Stimulated activated CD8-positive, alpha-beta memory T cell treated with anti-CD3 and anti-CD28 coated beads, Interleukin-7, amount 100 ng/mL, for 4 hours (primary cell): ENCODE measurements at regions not wholly inside any gene's neighbourhood (a gene's known extent, or its start where the extent isn't known, plus 50 kb on each side); places are given as distances from the start of the nearest gene placed in this dataset.
"Not testable (repeated sequence)": the region's sequence is repeated elsewhere in the genome, so short reads cannot be mapped to it uniquely, and the experiment has no call there.

Experiments used
- DNase-seq, 2 donors: peaks; one replicate each; pipeline ENCODE4 v3.0.0-alpha.2; 2020; ENCODE audit warnings: low read depth in 2 of 2

GRCh38 chr21:15614766-15615165, 115.0 kb upstream of the USP25 start:
- no peak for DNase-seq

GRCh38 chr21:15616864-15617574, 112.8 kb upstream of the USP25 start:
- DNase-seq = no peak

- no peak for DNase-seq
These were observed 111.8 kb upstream of the USP25 start for GRCh38 chr21:15617964-15618363.

GRCh38 chr21:15620892-15621291, 108.9 kb upstream of the USP25 start:
- no peak for DNase-seq

- DNase-seq = no peak
These were observed 105.1 kb upstream of the USP25 start for GRCh38 chr21:15624646-15625045.

GRCh38 chr21:15625363-15625762, 104.4 kb upstream of the USP25 start:
- DNase-seq = no peak

GRCh38 chr21:15626031-15626430, 103.8 kb upstream of the USP25 start:
- no peak for DNase-seq

GRCh38 chr21:15627011-15627410, 102.8 kb upstream of the USP25 start:
- DNase-seq = no peak

GRCh38 chr21:15627823-15628222, 102.0 kb upstream of the USP25 start:
- no peak for DNase-seq

- DNase-seq = no peak
These were observed 98.4 kb upstream of the USP25 start for GRCh38 chr21:15631342-15631741.

- not testable (repeated sequence) for DNase-seq
These were observed 95.2 kb upstream of the USP25 start for GRCh38 chr21:15634541-15634940.

- DNase-seq = no peak
These were observed 90.8 kb upstream of the USP25 start for GRCh38 chr21:15638856-15639549.

GRCh38 chr21:15640113-15640512, 89.7 kb upstream of the USP25 start:
- DNase-seq = not testable (repeated sequence)

GRCh38 chr21:15644489-15644888, 85.3 kb upstream of the USP25 start:
- DNase-seq = no peak

GRCh38 chr21:15645830-15646229, 84.0 kb upstream of the USP25 start:
- DNase-seq = no peak

GRCh38 chr21:15650735-15651134, 79.0 kb upstream of the USP25 start:
- no peak for DNase-seq

- DNase-seq = no peak
These were observed 78.6 kb upstream of the USP25 start for GRCh38 chr21:15651172-15651571.

- no peak for DNase-seq
These were observed 76.1 kb upstream of the USP25 start for GRCh38 chr21:15653710-15654109.

- DNase-seq = no peak
These were observed 75.6 kb upstream of the USP25 start for GRCh38 chr21:15654171-15654570.

GRCh38 chr21:15659753-15660422, 69.9 kb upstream of the USP25 start:
- DNase-seq = no peak

- no peak for DNase-seq
These were observed 69.4 kb upstream of the USP25 start for GRCh38 chr21:15660423-15660804.

- DNase-seq = no peak
These were observed 62.8 kb upstream of the USP25 start for GRCh38 chr21:15667010-15667409.

- no peak for DNase-seq
These were observed 62.0 kb upstream of the USP25 start for GRCh38 chr21:15667819-15668218.
